HepG2 (cell line): ENCODE measurements at regions not wholly inside any gene's neighbourhood (a gene's known extent, or its start where the extent isn't known, plus 50 kb on each side); places are given as distances from the start of the nearest gene placed in this dataset.

Experiments
- ATAC-seq: fragments of 200-7000 bp; cut with Tn5 transposase; 3 replicates; pipeline ENCODE4 v1.9.1; 2020; ENCODE audit warnings: mild to moderate bottlenecking, moderate library complexity
- BruUV-seq: library from RNA; stranded (reverse); fragments of 400-500 nt; replicated peaks from 2 replicates; lab custom pipeline; 2021; lab: Mats Ljungman, UMichigan
- CTCF ChIA-PET: fragments of 300-600 bp; formaldehyde crosslinking; extraction: SDS; loops from one replicate; lab custom pipeline; 2021; ENCODE audit warnings: low total read pairs, inconsistent platforms, low intra/inter-chr PET ratio; lab: Yijun Ruan, JAX
- POLR2A ChIA-PET: fragments of 350-600 bp; sonication (Branson Sonifier 250); formaldehyde crosslinking; loops from one replicate; lab custom pipeline; 2020; ENCODE audit warnings: antibody characterized with exemption, inconsistent platforms; lab: Yijun Ruan, JAX
- DNase-seq: peaks from one replicate; pipeline ENCODE4 v3.0.0-alpha.2; 2015; ENCODE audit warnings: low spot score
- FAIRE-seq: peaks from 3 replicates; lab custom pipeline; 2011; peaks lifted over from hg19 to GRCh38; lab: Jason Lieb, UNC
- H2AFZ ChIP-seq: one replicate; pipeline ENCODE4 v1.6.1; 2011; ENCODE audit warnings: low read length, inconsistent platforms
- H3K27ac ChIP-seq: fragments of 300-600 bp; 3 replicates; pipeline ENCODE4 v1.8.0; 2011; ENCODE audit warnings: mixed run types, mild to moderate bottlenecking, mixed read lengths, low read length, inconsistent platforms; ENCODE audit not compliant: insufficient read depth; ENCODE audit errors: extremely low read length
- H3K27me3 ChIP-seq, 2 experiments: fragments of 200-600 bp in 1 of 2; 2 replicates in 1 of 2; 3 replicates in 1 of 2; pipeline versions ENCODE4 v1.6.0 to v1.8.0; 2011; ENCODE audit warnings: low read length in 2 of 2, mild to moderate bottlenecking in 2 of 2, moderate library complexity in 2 of 2, inconsistent platforms in 1 of 2; ENCODE audit not compliant: insufficient read depth in 2 of 2, control insufficient read depth in 1 of 2
- H3K36me3 ChIP-seq, 2 experiments: fragments of 200-600 bp in 1 of 2; replicated peaks in 1 of 2; 2 replicates in 1 of 2; 3 replicates in 1 of 2; pipeline versions ENCODE4 v1.5.1 to v1.8.0; 2011; ENCODE audit warnings: low read length in 2 of 2, inconsistent platforms in 1 of 2; ENCODE audit not compliant: insufficient read depth in 2 of 2, control insufficient read depth in 1 of 2
- H3K4me1 ChIP-seq: 2 replicates; pipeline ENCODE4 v1.5.1; 2012; ENCODE audit warnings: low read length, inconsistent platforms; ENCODE audit not compliant: insufficient read depth
- H3K4me2 ChIP-seq: 2 replicates; pipeline ENCODE4 v1.6.0; 2011; ENCODE audit warnings: low read depth, low read length, inconsistent platforms
- H3K4me3 ChIP-seq, 3 experiments: fragments of 200-600 bp in 1 of 3; sonication (generic), shearing (Covaris generic) in 1 of 3; replicated peaks in 1 of 3; 2 replicates each; pipeline ENCODE4 v1.5.1; 2011 to 2016; ENCODE audit warnings: low read length in 3 of 3, inconsistent platforms in 2 of 3, low read depth in 2 of 3, mild to moderate bottlenecking in 2 of 3, control low read depth in 1 of 3, mixed read lengths in 1 of 3; ENCODE audit not compliant: insufficient read depth in 1 of 3
- H3K79me2 ChIP-seq: one replicate; pipeline ENCODE4 v1.6.1; 2011; ENCODE audit warnings: low read length, inconsistent platforms; ENCODE audit not compliant: insufficient read depth
- H3K9ac ChIP-seq: 2 replicates; pipeline ENCODE4 v1.6.0; 2011; ENCODE audit warnings: mild to moderate bottlenecking, low read depth, low read length, inconsistent platforms; ENCODE audit not compliant: insufficient read depth
- H3K9me3 ChIP-seq: 2 replicates; pipeline ENCODE4 v1.5.1; 2012; ENCODE audit warnings: mild to moderate bottlenecking, low read length
- H4K20me1 ChIP-seq: 2 replicates; pipeline ENCODE4 v1.6.0; 2011; ENCODE audit warnings: inconsistent platforms, mild to moderate bottlenecking, low read length, moderate library complexity; ENCODE audit not compliant: insufficient read depth
- AKNA ChIP-seq: sonication (generic); formaldehyde crosslinking; IDR thresholded peaks from 2 replicates; pipeline ENCODE4 v1.4.0; 2020; ENCODE audit warnings: missing genetic modification reagents, borderline replicate concordance
- CBX5 ChIP-seq: sonication (generic); formaldehyde crosslinking; IDR thresholded peaks from 2 replicates; pipeline ENCODE4 v1.4.0; 2020; ENCODE audit warnings: missing genetic modification reagents, borderline replicate concordance
- CHCHD3 ChIP-seq: sonication (generic); formaldehyde crosslinking; IDR thresholded peaks from 2 replicates; pipeline ENCODE4 v1.8.0; 2022; ENCODE audit warnings: mild to moderate bottlenecking, missing genetic modification reagents, moderate library complexity
- MATR3 ChIP-seq: sonication (generic); formaldehyde crosslinking; IDR thresholded peaks from 2 replicates; pipeline ENCODE4 v1.4.0; 2020; ENCODE audit warnings: missing genetic modification reagents
- NFRKB ChIP-seq: fragments of 450-650 bp; IDR thresholded peaks from 2 replicates; pipeline ENCODE4 v1.6.1; 2017
- RCOR2 ChIP-seq: IDR thresholded peaks from 2 replicates; pipeline ENCODE4 v1.6.1; 2016; ENCODE audit warnings: missing biosample characterization, missing genetic modification reagents
- RFXANK ChIP-seq: IDR thresholded peaks from 2 replicates; pipeline ENCODE4 v1.6.1; 2016
- SIN3B ChIP-seq: fragments of 150-350 bp; IDR thresholded peaks from 2 replicates; pipeline ENCODE4 v1.6.1; 2014; ENCODE audit warnings: low read length
- TEF ChIP-seq: sonication (generic); formaldehyde crosslinking; IDR thresholded peaks from 2 replicates; pipeline ENCODE4 v1.5.0; 2020; ENCODE audit warnings: missing genetic modification reagents
- ZNF10 ChIP-seq: sonication (generic); formaldehyde crosslinking; IDR thresholded peaks from 2 replicates; pipeline ENCODE4 v1.4.0; 2020; ENCODE audit warnings: mild to moderate bottlenecking, low read depth, missing genetic modification reagents, borderline replicate concordance
- ZNF225 ChIP-seq: sonication (generic); formaldehyde crosslinking; IDR thresholded peaks from 2 replicates; pipeline ENCODE4 v1.4.0; 2020; ENCODE audit warnings: mild to moderate bottlenecking, missing genetic modification reagents
- ZNF619 ChIP-seq: sonication (generic); formaldehyde crosslinking; IDR thresholded peaks from 2 replicates; pipeline ENCODE4 v1.4.0; 2020; ENCODE audit warnings: mild to moderate bottlenecking, missing genetic modification reagents
- ZNF720 ChIP-seq: sonication (generic); formaldehyde crosslinking; IDR thresholded peaks from 2 replicates; pipeline ENCODE4 v1.4.0; 2020; ENCODE audit warnings: missing genetic modification reagents
- ZNF782 ChIP-seq: sonication (generic); formaldehyde crosslinking; IDR thresholded peaks from 2 replicates; pipeline ENCODE4 v1.4.0; 2020; ENCODE audit warnings: missing genetic modification reagents, mild to moderate bottlenecking, borderline replicate concordance
- WGBS: methylation state at CpG from one replicate; pipeline ENCODE4 v1.1.6; 2017; ENCODE audit warnings: low lambda C conversion rate; 5-methylcytosine and 5-hydroxymethylcytosine counted together
- in situ Hi-C: cut with HindIII; loops from 2 replicates; pipeline ENCODE4 v1.10.0; 2017; ENCODE audit warnings: low pct_unique_long_range_greater_than_20kb; ENCODE audit not compliant: extremely low pct_ligation_motif_present
- intact Hi-C: fragments of 100-400 bp; cut with micrococcal nuclease; formaldehyde crosslinking; loops from one replicate; pipeline ENCODE4 v1.10.0; 2022; ENCODE audit not compliant: unreplicated experiment

- H3K9ac ChIP-seq, result no peak overlapping the region
- no peaks in the 10 kb centered on the region for H3K36me3 ChIP-seq
- H4K20me1 ChIP-seq, result no peaks in the 10 kb centered on the region
- 96% methylated on average over 2 of the region's 2 CpGs for WGBS
- ChIA-PET CTCF (no interaction called here), POLR2A (no interaction called here)
- in situ Hi-C loops (no loop called here), intact Hi-C loops (no loop called here)
- no peak overlapping the region for H2AFZ ChIP-seq
- H3K4me2 ChIP-seq, result no peak overlapping the region
- H3K9me3 ChIP-seq, result peaks cover 64% of the 10 kb centered on the region
- H3K79me2 ChIP-seq, result no peaks in the 10 kb centered on the region
- H3K4me1 ChIP-seq, result no peaks in the 10 kb centered on the region
- no peak for DNase-seq
- no peaks in the 10 kb centered on the region for H3K27me3 ChIP-seq
- no peak for FAIRE-seq
- H3K4me3 ChIP-seq, result no peak overlapping the region
- no peak for ATAC-seq
- no peak overlapping the region for H3K27ac ChIP-seq
- no TSS peak for BruUV-seq
- no peak for TF ChIP-seq RFXANK (CRISPR knock-in tag)
- TF ChIP-seq ZNF225 (CRISPR knock-in tag), result no peak
- TF ChIP-seq ZNF10 (CRISPR knock-in tag), result no peak
- TF ChIP-seq ZNF720 (CRISPR knock-in tag), result no peak
- no peak for TF ChIP-seq MATR3 (CRISPR knock-in tag)
- TF ChIP-seq CHCHD3 (CRISPR knock-in tag), result no peak
- no peak for TF ChIP-seq AKNA
- TF ChIP-seq TEF, result no peak
- no peak for TF ChIP-seq SIN3B
- no peak for TF ChIP-seq ZNF782
- TF ChIP-seq CBX5, result no peak
- TF ChIP-seq ZNF619 (CRISPR knock-in tag), result no peak
- no peak for TF ChIP-seq NFRKB
- TF ChIP-seq RCOR2, result no peak
Measured at GRCh38 chr19:20256606-20257005, 89.6 kb downstream of the ZNF486 start.
